Neutrophil (primary cell): ENCODE measurements at regions not wholly inside any gene's neighbourhood (a gene's known extent, or its start where the extent isn't known, plus 50 kb on each side); places are given as distances from the start of the nearest gene placed in this dataset.
"Not testable (repeated sequence)": the region's sequence is repeated elsewhere in the genome, so short reads cannot be mapped to it uniquely, and the experiment has no call there.

Experiments
- H3K27ac ChIP-seq: fragments of 200-600 bp; sonication (generic); 2 replicates; pipeline ENCODE4 v1.5.1; 2016; ENCODE audit warnings: mild to moderate bottlenecking, moderate library complexity
- H3K27me3 ChIP-seq: fragments of 200-600 bp; sonication (generic); 2 replicates; pipeline ENCODE4 v1.6.0; 2016; ENCODE audit warnings: mild to moderate bottlenecking
- H3K36me3 ChIP-seq: fragments of 200-600 bp; sonication (generic); 2 replicates; pipeline ENCODE4 v1.5.1; 2017
- H3K4me1 ChIP-seq, 2 experiments: fragments of 200-600 bp in 1 of 2; sonication (generic) in 1 of 2; 1 replicate in 1 of 2; 2 replicates in 1 of 2; pipeline versions ENCODE4 v1.5.1 to v1.6.1; 2013 to 2016; ENCODE audit warnings: low read depth in 1 of 2, low read length in 1 of 2, mild to moderate bottlenecking in 1 of 2, moderate library complexity in 1 of 2; ENCODE audit not compliant: control insufficient read depth in 1 of 2, insufficient read depth in 1 of 2
- H3K4me3 ChIP-seq, 2 experiments: fragments of 200-600 bp in 1 of 2; sonication (generic) in 1 of 2; 1 replicate in 1 of 2; 2 replicates in 1 of 2; pipeline ENCODE4 v1.5.1; 2013 to 2016; ENCODE audit warnings: low read depth in 1 of 2, low read length in 1 of 2, mild to moderate bottlenecking in 1 of 2, moderate library complexity in 1 of 2
- H3K9me3 ChIP-seq: fragments of 200-600 bp; sonication (generic); 2 replicates; pipeline ENCODE4 v1.5.1; 2016
- TF ChIP-seq, protein P1 (sequence below): fragments of 200-600 bp; sonication (generic); IDR thresholded peaks from 2 replicates; pipeline ENCODE4 v1.5.1; 2016; ENCODE audit warnings: antibody characterized with exemption

GRCh38 chr12:104906695-104907094 lies 51.4 kb downstream of the SLC41A2 start:
- H3K36me3 ChIP-seq: no peaks in the 10 kb centered on the region
- no peaks in the 10 kb centered on the region for H3K27me3 ChIP-seq
- no peaks in the 10 kb centered on the region for H3K4me1 ChIP-seq
- no peak overlapping the region for H3K27ac ChIP-seq
- TF ChIP-seq, protein P1, sequence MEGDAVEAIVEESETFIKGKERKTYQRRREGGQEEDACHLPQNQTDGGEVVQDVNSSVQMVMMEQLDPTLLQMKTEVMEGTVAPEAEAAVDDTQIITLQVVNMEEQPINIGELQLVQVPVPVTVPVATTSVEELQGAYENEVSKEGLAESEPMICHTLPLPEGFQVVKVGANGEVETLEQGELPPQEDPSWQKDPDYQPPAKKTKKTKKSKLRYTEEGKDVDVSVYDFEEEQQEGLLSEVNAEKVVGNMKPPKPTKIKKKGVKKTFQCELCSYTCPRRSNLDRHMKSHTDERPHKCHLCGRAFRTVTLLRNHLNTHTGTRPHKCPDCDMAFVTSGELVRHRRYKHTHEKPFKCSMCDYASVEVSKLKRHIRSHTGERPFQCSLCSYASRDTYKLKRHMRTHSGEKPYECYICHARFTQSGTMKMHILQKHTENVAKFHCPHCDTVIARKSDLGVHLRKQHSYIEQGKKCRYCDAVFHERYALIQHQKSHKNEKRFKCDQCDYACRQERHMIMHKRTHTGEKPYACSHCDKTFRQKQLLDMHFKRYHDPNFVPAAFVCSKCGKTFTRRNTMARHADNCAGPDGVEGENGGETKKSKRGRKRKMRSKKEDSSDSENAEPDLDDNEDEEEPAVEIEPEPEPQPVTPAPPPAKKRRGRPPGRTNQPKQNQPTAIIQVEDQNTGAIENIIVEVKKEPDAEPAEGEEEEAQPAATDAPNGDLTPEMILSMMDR: no peak
- no peak overlapping the region for H3K4me3 ChIP-seq
- H3K9me3 ChIP-seq: no peaks in the 10 kb centered on the region

DNA sequence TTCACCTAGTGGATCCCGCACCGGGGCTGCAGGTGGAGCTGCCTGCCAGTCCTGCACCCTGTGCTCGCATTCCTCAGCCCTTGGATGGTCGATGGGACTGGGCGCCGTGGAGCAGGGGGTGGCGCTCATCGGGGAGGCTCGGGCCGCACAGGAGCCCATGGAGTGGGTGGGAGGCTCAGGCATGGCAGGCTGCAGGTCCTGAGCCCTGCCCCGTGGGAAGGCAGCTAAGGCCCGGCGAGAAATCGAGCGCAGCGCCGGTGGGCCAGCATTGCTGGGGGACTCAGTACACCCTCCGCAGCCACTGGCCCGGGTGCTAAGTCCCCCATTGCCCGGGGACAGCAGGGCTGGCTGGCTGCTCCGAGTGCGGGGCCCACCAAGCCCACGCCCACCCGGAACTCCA lies 52.6 kb downstream of the SLC41A2 start:
- not testable (repeated sequence) for H3K27me3 ChIP-seq, H3K4me1 ChIP-seq, H3K9me3 ChIP-seq, H3K36me3 ChIP-seq, H3K4me3 ChIP-seq, H3K27ac ChIP-seq

DNA sequence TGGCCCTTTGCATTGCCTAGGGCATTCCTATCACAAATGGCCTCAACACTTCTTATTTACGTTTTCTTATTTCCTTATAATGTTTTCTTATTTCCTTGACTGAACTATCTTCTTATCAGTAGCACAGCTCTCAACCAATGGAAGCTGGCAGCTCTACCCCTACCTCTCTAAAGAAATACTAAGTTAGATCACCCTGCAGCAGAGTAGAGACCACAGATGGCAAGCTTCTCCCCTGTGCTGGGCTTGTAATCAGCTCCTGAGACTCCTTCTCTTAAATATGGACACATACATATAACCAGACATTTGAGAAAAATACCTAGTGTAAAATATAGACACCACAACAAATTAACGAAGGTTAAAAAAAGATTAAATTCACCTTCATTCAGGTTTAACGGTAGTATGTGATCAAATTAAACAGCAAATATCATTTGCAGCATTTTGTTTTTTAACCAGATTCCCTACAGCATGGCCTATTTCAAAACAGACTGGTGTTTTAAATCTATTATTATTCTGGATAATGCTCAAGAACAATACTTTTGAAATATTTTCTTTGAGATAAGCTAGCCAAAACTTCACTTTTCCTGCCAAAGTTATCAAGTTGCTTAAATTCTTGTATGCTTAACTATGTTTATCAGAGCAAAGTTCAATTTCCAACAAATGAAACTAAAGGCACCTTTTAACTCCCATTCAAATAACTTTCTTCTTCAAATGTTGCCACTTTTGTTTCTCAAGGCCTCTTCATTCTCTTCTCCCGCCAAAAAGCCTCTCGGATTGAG lies 54.3 kb downstream of the SLC41A2 start:
- TF ChIP-seq, protein P1: no peak

DNA sequence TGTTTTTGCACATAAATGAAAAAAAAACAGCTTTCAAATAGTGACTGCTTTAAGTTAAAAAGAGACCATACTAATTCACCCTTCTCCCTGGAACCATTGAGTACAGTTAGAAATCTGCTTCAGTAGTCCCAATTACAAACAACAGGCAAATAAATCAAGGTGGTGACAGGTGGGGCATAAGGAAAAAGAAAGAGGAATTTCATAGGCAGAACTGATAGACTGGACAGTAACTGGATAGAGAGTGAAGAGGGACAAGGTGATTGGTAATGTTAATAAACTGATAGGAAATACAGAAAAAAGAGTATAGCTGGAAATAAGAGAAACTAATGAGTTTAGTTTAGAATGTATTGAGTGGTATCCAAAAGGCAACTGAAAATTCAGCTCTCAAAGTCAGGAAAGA lies 56.0 kb downstream of the SLC41A2 start:
- H3K4me1 ChIP-seq: no peaks in the 10 kb centered on the region
- no peaks in the 10 kb centered on the region for H3K36me3 ChIP-seq
- H3K4me3 ChIP-seq: no peak overlapping the region
- H3K27ac ChIP-seq: no peak overlapping the region
- TF ChIP-seq, protein P1: no peak
- H3K9me3 ChIP-seq: no peaks in the 10 kb centered on the region
- no peaks in the 10 kb centered on the region for H3K27me3 ChIP-seq

More for the DNA sequence above, 54.3 kb downstream of the SLC41A2 start:
- Histone ChIP-seq H3K36me3 (no peaks in the 10 kb centered on the region), H3K9me3 (no peaks in the 10 kb centered on the region), H3K4me3 (no peak overlapping the region), H3K4me1 (no peaks in the 10 kb centered on the region), H3K27ac (no peak overlapping the region), H3K27me3 (no peaks in the 10 kb centered on the region)

- no peaks in the 10 kb centered on the region for H3K27me3 ChIP-seq
- H3K4me3 ChIP-seq: no peak overlapping the region
- TF ChIP-seq, protein P1: no peak
Observed at GRCh38 chr12:104896710-104897109, 61.4 kb downstream of the SLC41A2 start.

DNA sequence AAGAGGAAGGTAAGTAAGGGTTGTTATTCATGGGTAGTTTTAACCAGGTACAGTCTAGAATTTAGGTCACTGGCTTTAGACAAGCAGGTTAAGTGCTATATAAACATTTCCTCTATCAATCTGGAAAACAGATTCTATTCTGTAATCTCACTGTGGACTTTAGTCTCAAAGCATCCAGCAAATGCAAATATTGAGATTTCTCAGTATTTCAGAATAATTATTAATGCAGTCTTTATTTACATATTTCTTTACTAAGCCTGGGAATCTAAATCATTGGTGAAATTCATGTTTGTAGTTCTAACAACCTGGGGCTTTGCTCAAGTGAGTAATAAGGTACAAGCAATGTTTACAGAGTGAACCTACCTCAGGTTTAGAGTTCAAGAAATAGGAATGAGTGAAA lies 61.9 kb downstream of the SLC41A2 start:
- no peak overlapping the region for H3K27ac ChIP-seq
- no peaks in the 10 kb centered on the region for H3K4me1 ChIP-seq
- no peak overlapping the region for H3K4me3 ChIP-seq
- no peaks in the 10 kb centered on the region for H3K9me3 ChIP-seq
- TF ChIP-seq, protein P1: no peak
- no peaks in the 10 kb centered on the region for H3K27me3 ChIP-seq
- H3K36me3 ChIP-seq: no peaks in the 10 kb centered on the region

More at GRCh38 chr12:104896710-104897109, 61.4 kb downstream of the SLC41A2 start:
- Histone ChIP-seq H3K27ac (no peak overlapping the region), H3K9me3 (no peaks in the 10 kb centered on the region), H3K36me3 (no peaks in the 10 kb centered on the region), H3K4me1 (no peaks in the 10 kb centered on the region)
